HG02798 (cell line): ENCODE measurements at regions not wholly inside any gene's neighbourhood (a gene's known extent, or its start where the extent isn't known, plus 50 kb on each side); places are given as distances from the start of the nearest gene placed in this dataset.
"Not testable (repeated sequence)": the region's sequence is repeated elsewhere in the genome, so short reads cannot be mapped to it uniquely, and the experiment has no call there.

Experiments used
- ATAC-seq: cut with Tn5 transposase; IDR thresholded peaks from one replicate; pipeline ENCODE4 v1.9.1; 2021; ENCODE audit warnings: mild to moderate bottlenecking; ENCODE audit not compliant: unreplicated experiment, poor library complexity

- ATAC-seq: no peak
Measured at GRCh38 chr21:23644768-23645167, 1962.5 kb downstream of the MRPL39 start.

GRCh38 chr21:23639721-23640120, 1967.6 kb downstream of the MRPL39 start:
- no peak for ATAC-seq

DNA sequence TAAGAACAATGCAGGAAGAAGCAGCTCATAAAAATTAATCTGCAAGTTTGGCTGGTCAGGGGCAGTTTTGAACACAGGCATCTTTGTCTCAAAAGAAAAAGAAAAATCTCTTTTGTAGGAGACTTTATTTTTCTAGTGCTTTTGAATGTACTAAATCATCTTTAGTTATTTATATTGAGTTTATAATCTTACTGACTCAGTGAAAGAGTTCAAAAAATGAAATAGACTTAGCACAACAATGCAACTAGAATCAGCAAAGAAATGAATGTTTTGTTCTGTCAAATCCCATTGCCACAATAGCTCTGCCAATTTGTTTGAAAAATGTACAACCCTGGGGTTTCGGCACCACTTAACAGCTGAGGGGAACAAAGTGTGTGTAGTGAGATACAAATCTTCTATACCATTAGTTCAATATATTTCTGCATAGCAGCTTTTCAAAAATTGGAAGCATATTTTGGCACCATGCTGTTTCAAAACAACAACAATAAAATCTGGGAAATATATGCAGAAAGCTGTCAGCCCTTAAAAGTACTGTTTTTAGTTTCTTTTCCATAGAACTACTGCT, 1969.1 kb downstream of the MRPL39 start:
- ATAC-seq: no peak

- no peak for ATAC-seq
Measured at GRCh38 chr21:23633447-23633940, 1973.8 kb downstream of the MRPL39 start.

GRCh38 chr21:23624281-23624680, 1983.0 kb downstream of the MRPL39 start:
- ATAC-seq: no peak

GRCh38 chr21:23613014-23613413, 1994.3 kb downstream of the MRPL39 start:
- ATAC-seq: no peak

GRCh38 chr21:23612210-23612609, 1995.1 kb downstream of the MRPL39 start:
- no peak for ATAC-seq

DNA sequence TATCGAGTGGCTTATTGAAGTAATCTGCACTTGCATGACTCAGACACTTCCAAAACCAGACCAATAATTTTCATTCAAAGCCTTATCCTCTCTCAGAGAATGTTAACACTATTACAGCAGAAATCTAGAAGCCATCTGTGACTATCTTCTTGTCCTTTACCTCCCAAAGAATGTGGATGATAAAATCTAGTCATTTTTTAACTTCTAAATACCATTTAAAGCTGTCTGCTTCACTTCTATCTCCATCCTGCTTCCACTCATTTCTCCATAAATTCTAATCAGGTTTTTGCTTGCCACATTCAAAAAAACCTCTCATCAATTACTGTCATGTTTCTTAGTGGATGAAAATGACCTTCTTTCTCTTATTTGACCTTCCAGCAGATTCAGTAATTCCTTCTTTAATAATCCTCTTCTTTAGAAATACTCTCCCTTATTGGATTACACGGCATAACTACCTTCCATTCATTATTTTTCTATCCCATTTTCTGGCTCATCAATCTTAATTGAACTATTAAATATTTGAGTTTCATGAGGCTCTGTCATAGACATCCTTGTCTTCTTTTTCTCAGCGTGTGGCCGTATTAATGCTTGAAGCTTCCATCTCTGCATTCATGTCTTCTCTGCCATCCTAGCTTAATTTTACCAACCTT, 1999.4 kb downstream of the MRPL39 start:
- ATAC-seq: no peak

- no peak for ATAC-seq
Measured at GRCh38 chr21:23601549-23601948, 2005.7 kb downstream of the MRPL39 start.

DNA sequence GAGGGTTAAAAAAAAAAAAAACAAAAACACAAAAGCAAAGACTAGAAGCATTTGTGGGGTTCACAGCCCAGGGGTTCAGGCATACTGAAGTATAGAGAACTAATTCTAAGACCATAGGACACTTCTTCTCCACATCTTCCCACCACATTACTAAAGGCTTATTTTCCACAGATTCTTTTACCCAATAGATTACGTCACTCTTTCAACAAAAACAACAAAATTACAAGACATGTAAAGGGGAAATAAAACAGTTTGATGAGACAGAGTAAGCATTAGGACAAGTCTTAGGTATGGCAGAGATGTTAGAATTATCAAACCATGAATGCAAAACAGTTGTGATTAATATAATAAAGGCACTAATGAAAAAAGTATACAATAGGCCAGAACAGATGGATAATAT, 2013.7 kb downstream of the MRPL39 start:
- no peak for ATAC-seq

- ATAC-seq: no peak
Measured at GRCh38 chr21:23585419-23585818, 2021.9 kb downstream of the MRPL39 start.

DNA sequence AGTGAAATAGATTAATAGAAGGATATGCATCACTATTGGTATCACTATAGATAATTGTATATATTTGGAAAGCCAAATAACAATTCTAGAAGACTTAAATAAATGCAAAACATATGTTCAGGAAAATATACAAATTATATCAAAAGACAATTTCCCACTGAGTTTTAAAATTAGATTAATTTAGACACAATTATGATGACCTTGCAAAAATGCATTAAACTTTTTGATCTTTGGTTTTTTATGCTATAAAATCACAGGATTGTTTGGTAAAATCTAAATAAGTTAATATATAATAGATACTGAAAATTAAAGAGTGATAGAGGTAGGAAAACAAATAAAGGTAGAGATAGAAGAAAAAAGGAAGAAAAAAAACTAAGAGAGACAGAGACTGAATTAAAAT, 2027.7 kb downstream of the MRPL39 start:
- no peak for ATAC-seq

GRCh38 chr21:23578027-23578426, 2029.3 kb downstream of the MRPL39 start:
- ATAC-seq: no peak

DNA sequence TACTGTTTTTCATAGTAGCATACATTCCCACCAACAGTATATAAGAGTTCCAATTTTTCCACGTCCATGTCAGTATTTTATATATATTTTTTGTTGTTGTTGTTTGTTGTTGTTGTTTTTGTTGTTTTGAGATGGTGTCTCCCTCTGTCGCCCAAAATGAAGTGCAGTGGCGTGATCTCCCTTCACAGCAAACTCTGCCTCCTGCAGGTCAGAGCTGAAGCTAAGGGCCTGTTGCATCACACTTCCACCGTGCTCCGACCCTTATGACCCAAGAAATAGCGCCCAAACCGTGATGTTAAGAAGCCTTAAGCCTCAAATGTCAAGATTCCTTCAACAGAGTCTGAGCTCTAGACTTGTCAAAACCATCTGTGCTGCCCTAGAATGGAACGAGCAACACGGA, 2032.3 kb downstream of the MRPL39 start:
- ATAC-seq: no peak

DNA sequence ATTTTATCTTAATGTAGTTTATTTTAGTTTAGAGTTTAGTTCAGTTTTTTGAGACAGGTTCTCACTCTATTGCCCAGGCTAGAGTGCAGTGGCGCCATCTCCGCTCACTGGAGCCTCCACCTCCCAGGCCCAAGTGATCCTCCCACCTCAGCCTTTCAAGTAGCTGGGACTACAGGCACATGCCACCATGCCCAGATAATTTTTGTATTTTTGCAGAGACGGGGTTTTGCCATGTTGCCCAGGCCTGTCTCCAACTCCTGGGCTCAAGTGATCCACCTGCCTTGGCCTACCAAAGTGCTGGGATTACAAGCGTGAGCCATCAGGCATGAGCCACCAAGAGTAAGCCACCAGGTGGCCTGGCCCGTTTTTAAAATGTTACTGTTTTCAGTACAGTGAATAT, 2058.4 kb downstream of the MRPL39 start:
- not testable (repeated sequence) for ATAC-seq

- no peak for ATAC-seq
Measured at GRCh38 chr21:23543333-23543732, 2063.9 kb downstream of the MRPL39 start.

DNA sequence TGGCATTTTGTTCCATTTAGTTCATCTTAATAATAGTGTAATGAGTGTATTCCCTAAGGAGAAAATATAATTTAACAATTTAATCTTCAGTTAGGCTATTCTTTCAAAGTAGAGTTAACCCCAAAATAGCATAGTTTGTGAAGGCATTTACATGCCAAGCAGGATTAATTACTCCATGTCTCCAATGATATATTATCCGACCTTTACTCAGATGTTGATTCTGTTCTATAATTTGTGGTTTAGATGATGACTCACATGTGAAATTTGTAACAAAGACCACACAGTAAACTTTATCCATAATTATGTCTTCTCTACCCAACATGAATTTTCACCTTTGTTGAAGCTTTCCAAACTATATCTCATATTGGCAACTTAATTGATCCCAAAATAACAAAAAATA, 2065.2 kb downstream of the MRPL39 start:
- ATAC-seq: no peak

DNA sequence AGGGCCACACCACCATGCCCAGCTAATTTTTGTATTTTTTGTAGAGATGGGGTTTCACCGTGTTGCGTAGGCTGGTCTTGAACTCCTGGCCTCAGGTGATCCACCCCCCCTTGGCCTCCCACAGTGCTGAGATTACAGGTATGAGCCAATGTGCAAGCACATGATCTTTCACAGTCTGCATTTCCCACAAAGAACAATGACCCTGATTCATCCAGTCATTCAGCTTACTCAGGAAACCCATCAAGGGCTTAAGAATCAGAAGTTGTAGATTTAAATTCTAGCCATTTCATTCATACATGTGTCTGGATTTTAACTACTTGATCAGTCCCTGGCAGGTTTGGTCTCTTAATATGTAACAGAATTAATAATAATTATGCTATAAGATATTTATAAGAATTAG, 2065.7 kb downstream of the MRPL39 start:
- ATAC-seq: no peak

DNA sequence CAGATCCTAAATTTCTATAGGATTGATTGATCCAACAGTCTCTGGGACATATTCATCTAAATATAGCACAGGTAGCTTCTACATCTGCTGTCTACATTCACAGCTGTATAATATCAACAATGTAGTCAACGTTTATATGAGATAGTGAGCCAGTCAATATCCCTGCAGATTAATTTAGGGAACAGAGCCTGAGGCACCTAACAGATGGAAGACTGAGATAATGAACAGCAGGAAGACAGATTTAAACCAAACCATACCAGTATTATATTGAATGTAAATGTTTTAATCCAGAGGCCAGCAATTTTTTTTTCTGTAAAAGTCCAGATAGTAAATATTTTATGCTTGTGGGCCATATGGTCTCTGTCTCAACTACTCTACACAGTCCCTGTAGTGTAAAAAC, 2072.4 kb downstream of the MRPL39 start:
- ATAC-seq: no peak

GRCh38 chr21:23531444-23531843, 2075.8 kb downstream of the MRPL39 start:
- no peak for ATAC-seq

DNA sequence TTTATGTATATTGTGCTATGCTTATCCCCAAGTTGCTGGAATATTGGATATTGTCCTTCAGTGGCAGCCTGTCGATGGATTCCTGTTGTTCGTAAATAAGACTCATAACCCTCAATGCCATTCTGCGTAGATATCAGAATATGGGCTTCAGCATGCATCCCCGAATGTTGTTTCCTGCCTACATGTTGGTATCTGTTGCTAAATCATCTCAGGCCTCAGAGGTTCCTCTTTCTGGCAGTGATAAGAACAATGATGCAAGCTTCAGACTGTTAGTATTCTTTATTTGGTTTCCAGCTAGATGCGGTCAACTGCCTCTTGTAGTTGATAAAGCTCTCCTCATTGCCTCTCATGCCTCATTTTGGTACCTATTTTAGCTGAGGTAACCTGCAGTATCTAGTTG, 2082.6 kb downstream of the MRPL39 start:
- no peak for ATAC-seq

DNA sequence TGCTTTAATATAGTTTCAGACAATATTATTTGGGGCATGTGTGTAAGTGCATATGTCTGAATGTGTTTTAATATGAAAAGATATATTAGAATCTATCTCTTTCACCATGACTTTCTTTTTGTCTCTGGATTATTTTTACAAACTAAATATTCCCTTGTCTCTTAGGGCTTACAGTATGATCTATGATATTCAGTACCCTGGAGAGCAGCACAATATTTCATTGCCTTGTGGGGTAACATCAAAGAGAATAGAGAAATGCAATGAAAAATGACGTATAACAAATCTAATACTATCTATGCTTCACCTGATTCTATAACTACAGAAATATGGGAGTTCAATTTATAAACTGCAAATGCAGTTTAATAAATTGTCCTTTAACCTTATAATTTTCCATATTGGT, 2084.5 kb downstream of the MRPL39 start:
- no peak for ATAC-seq
